Fibroblast of mammary gland (primary cell): ENCODE measurements at regions not wholly inside any gene's neighbourhood (a gene's known extent, or its start where the extent isn't known, plus 50 kb on each side); places are given as distances from the start of the nearest gene placed in this dataset.

Experiments
- DNase-seq: peaks from one replicate; pipeline ENCODE4 v3.0.0-alpha.2; 2010; ENCODE audit warnings: low read depth
- H3K4me3 ChIP-seq: 2 replicates; pipeline ENCODE4 v1.5.1; 2011; ENCODE audit warnings: low read depth, mild to moderate bottlenecking, low read length, moderate library complexity; ENCODE audit not compliant: control insufficient read depth
- CTCF ChIP-seq: conservative IDR thresholded peaks from 2 replicates; pipeline ENCODE4 v1.5.1; 2011; ENCODE audit warnings: low read depth, low read length, inconsistent platforms; ENCODE audit not compliant: control insufficient read depth, insufficient read depth

DNA sequence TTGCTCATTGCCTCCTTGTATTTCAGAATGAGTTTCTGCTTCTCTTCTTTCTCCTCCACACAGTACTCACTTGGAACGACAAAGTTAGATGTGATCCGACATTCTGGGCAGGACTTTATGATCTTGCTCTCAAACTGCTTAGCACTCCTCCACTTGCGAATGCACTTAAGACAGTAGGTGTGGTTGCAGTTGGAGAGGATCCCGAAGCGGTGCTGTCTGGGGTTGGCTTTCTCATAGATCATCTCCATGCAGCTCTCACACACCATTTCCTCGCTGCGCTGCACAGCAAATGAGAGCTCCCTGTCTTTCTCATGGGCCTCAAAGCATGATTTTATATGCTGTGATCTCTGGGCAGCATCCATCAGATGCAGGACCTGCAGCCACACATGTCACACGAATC is 245.7 kb downstream of the C12orf50 start:
- no peak for TF ChIP-seq CTCF
- no peak for DNase-seq
- H3K4me3 ChIP-seq = no peak overlapping the region

- H3K4me3 ChIP-seq = no peak overlapping the region
- DNase-seq = no peak
- no peak for TF ChIP-seq CTCF
These were observed 246.4 kb downstream of the C12orf50 start for GRCh38 chr12:87782838-87783237.

- DNase-seq = no peak
- TF ChIP-seq CTCF = no peak
- no peak overlapping the region for H3K4me3 ChIP-seq
These were observed 249.2 kb downstream of the C12orf50 start for GRCh38 chr12:87779858-87780498.

GRCh38 chr12:87779016-87779415 is 250.2 kb downstream of the C12orf50 start:
- no peak for DNase-seq
- no peak overlapping the region for H3K4me3 ChIP-seq
- TF ChIP-seq CTCF = no peak

- DNase-seq = no peak
- H3K4me3 ChIP-seq = no peak overlapping the region
- no peak for TF ChIP-seq CTCF
These were observed 251.1 kb downstream of the C12orf50 start for GRCh38 chr12:87778065-87778464.

GRCh38 chr12:87775784-87776183 is 253.4 kb downstream of the C12orf50 start:
- TF ChIP-seq CTCF = no peak
- DNase-seq = no peak
- H3K4me3 ChIP-seq = no peak overlapping the region

DNA sequence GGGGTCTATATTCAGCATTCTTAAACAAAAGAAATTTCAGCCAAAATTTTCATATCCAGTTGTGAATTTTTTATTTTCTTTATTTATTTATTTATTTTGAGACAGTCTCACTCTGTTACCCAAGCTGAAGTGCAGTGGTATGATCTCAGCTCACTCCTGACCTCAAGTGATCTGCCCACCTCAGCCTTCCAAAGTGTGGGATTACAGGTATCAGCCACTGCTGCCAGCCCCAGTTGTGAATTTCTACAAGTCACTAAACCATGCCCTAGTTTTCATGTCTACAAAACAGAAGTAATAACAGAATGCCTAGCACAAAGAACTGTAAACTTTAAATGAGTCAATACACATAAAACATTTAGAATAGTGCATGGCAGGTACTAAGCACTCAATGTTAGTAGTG is 254.2 kb downstream of the C12orf50 start:
- no peak overlapping the region for H3K4me3 ChIP-seq
- DNase-seq = no peak
- TF ChIP-seq CTCF = no peak
